Natural killer cell (primary cell): ENCODE measurements at regions not wholly inside any gene's neighbourhood (a gene's known extent, or its start where the extent isn't known, plus 50 kb on each side); places are given as distances from the start of the nearest gene placed in this dataset.

Experiments used
- ATAC-seq, 3 donors: fragments of 150-1000 bp in 2 of 3; fragments of 200-7000 bp in 1 of 3; cut with Tn5 transposase; 1 replicate in 1 of 3; 2 replicates in 2 of 3; pipeline ENCODE4 v1.10.0; 2021; ENCODE audit warnings: mild to moderate bottlenecking in 2 of 3, moderate library complexity in 2 of 3
- DNase-seq, 2 donors: peaks; one replicate each; pipeline versions ENCODE4 v3.0.0 to v3.0.0-alpha.2; 2013 to 2021; ENCODE audit warnings: mixed read lengths in 1 of 2
- H3K27ac ChIP-seq: one replicate; pipeline ENCODE4 v1.5.1; 2013; ENCODE audit warnings: mild to moderate bottlenecking, low read length
- H3K27me3 ChIP-seq: one replicate; pipeline ENCODE4 v1.6.1; 2013; ENCODE audit warnings: low read length; ENCODE audit not compliant: control insufficient read depth, insufficient read depth
- H3K36me3 ChIP-seq: one replicate; pipeline ENCODE4 v1.6.1; 2013; ENCODE audit warnings: low read length; ENCODE audit not compliant: control insufficient read depth, insufficient read depth
- H3K4me1 ChIP-seq: one replicate; pipeline ENCODE4 v1.6.1; 2013; ENCODE audit warnings: low read length; ENCODE audit not compliant: control insufficient read depth, insufficient read depth
- H3K4me3 ChIP-seq: one replicate; pipeline ENCODE4 v1.5.1; 2013; ENCODE audit warnings: low read length
- H3K9me3 ChIP-seq: one replicate; pipeline ENCODE4 v1.6.1; 2013; ENCODE audit warnings: low read length; ENCODE audit not compliant: control insufficient read depth, insufficient read depth
- H3K27ac Mint-ChIP-seq, 2 donors: one replicate each; pipeline ENCODE4 v1.8.0; 2022; ENCODE audit warnings: mild to moderate bottlenecking in 2 of 2, mixed read lengths in 2 of 2, moderate library complexity in 1 of 2
- H3K27me3 Mint-ChIP-seq, 2 donors: one replicate each; pipeline ENCODE4 v1.8.0; 2022; ENCODE audit warnings: low read depth in 2 of 2, mixed read lengths in 2 of 2
- H3K36me3 Mint-ChIP-seq: one replicate; pipeline ENCODE4 v1.8.0; 2022; ENCODE audit warnings: mixed read lengths
- H3K4me1 Mint-ChIP-seq, 2 donors: one replicate each; pipeline ENCODE4 v1.8.0; 2022; ENCODE audit warnings: mixed read lengths in 2 of 2
- H3K4me3 Mint-ChIP-seq: one replicate; pipeline ENCODE4 v1.8.0; 2022; ENCODE audit warnings: mild to moderate bottlenecking, moderate library complexity, mixed read lengths
- H3K9me3 Mint-ChIP-seq, 2 donors: one replicate each; pipeline ENCODE4 v1.8.0; 2022; ENCODE audit warnings: mixed read lengths in 2 of 2
- WGBS: methylation state at CpG from one replicate; pipeline ENCODE4 v1.1.7; 2013; ENCODE audit warnings: missing lambda C conversion rate; ENCODE audit not compliant: insufficient coverage; 5-methylcytosine and 5-hydroxymethylcytosine counted together
- intact Hi-C: fragments of 100-400 bp; cut with micrococcal nuclease; formaldehyde crosslinking; loops from one replicate; pipeline ENCODE4 v1.14.2; 2022
- TF ChIP-seq, protein P1 (sequence below): fragments of 200-600 bp; IDR thresholded peaks from one replicate; pipeline ENCODE4 v1.8.0; 2022; ENCODE audit warnings: antibody characterized with exemption

DNA sequence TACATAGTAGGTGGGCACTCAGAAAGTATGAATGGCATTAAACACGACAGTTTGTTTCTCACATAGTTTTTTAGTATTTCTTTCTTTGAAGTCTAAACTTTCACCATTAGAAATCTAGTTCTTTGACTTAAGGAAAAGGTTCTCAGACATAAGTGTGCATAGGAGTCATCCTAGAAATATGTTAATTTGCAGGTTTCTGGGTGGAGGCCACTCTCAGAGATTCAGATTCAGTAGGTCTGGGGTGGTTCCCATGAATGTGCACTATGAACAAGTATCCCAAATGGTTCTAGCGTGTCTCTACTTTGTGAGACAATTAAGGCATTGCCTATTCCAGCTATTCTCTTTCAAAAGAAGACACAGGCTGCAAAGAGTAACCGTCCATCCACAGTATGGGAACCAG lies 119.3 kb downstream of the NGF start:
- Mint-ChIP-seq H3K27ac (no peak overlapping the region), H3K9me3 (no peaks in the 10 kb centered on the region), H3K36me3 (no peaks in the 10 kb centered on the region), H3K4me3 (no peak overlapping the region), H3K4me1 (no peaks in the 10 kb centered on the region), H3K27me3 (peaks cover 6 to 36% of the 10 kb centered on the region in 2 donors)
- TF ChIP-seq, protein P1, sequence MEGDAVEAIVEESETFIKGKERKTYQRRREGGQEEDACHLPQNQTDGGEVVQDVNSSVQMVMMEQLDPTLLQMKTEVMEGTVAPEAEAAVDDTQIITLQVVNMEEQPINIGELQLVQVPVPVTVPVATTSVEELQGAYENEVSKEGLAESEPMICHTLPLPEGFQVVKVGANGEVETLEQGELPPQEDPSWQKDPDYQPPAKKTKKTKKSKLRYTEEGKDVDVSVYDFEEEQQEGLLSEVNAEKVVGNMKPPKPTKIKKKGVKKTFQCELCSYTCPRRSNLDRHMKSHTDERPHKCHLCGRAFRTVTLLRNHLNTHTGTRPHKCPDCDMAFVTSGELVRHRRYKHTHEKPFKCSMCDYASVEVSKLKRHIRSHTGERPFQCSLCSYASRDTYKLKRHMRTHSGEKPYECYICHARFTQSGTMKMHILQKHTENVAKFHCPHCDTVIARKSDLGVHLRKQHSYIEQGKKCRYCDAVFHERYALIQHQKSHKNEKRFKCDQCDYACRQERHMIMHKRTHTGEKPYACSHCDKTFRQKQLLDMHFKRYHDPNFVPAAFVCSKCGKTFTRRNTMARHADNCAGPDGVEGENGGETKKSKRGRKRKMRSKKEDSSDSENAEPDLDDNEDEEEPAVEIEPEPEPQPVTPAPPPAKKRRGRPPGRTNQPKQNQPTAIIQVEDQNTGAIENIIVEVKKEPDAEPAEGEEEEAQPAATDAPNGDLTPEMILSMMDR: no peak
- DNase-seq (no peak), ATAC-seq (no peak)
- 87% methylated on average over 3 of the region's 3 CpGs for WGBS
- no peaks in the 10 kb centered on the region for H3K9me3 ChIP-seq
- no peak overlapping the region for H3K27ac ChIP-seq
- no peak overlapping the region for H3K4me3 ChIP-seq
- intact Hi-C loops: no loop called here
- no peaks in the 10 kb centered on the region for H3K27me3 ChIP-seq
- H3K4me1 ChIP-seq: no peaks in the 10 kb centered on the region
- no peaks in the 10 kb centered on the region for H3K36me3 ChIP-seq

DNA sequence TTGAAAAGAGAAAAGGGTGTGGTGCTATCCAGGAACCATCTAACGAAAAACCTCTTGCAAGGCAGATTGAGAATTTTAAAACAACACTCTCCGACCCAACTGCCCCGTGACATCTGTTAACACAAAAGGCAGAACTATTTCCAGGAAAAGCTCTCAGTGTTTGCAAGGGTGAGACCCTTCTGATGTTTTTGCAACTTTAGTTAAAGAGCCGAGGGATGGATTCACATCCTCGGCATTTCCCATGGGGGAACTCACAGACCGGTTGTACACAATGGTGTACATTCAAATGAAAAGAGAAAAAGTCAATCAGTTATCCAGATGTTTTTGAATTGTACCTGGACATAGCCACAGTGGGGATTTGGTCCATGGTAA lies 120.0 kb downstream of the NGF start:
- H3K27ac ChIP-seq: no peak overlapping the region
- Mint-ChIP-seq H3K4me1 (no peaks in the 10 kb centered on the region), H3K4me3 (no peak overlapping the region), H3K9me3 (no peaks in the 10 kb centered on the region), H3K36me3 (no peaks in the 10 kb centered on the region), H3K27me3 (peaks cover 6 to 36% of the 10 kb centered on the region in 2 donors), H3K27ac (no peak overlapping the region)
- H3K27me3 ChIP-seq: no peaks in the 10 kb centered on the region
- TF ChIP-seq, protein P1: no peak
- intact Hi-C loops: no loop called here
- WGBS: 79% methylated on average over 6 of the region's 6 CpGs
- H3K4me1 ChIP-seq: no peaks in the 10 kb centered on the region
- no peaks in the 10 kb centered on the region for H3K9me3 ChIP-seq
- H3K4me3 ChIP-seq: no peak overlapping the region
- ATAC-seq (no peak), DNase-seq (no peak)
- H3K36me3 ChIP-seq: no peaks in the 10 kb centered on the region

DNA sequence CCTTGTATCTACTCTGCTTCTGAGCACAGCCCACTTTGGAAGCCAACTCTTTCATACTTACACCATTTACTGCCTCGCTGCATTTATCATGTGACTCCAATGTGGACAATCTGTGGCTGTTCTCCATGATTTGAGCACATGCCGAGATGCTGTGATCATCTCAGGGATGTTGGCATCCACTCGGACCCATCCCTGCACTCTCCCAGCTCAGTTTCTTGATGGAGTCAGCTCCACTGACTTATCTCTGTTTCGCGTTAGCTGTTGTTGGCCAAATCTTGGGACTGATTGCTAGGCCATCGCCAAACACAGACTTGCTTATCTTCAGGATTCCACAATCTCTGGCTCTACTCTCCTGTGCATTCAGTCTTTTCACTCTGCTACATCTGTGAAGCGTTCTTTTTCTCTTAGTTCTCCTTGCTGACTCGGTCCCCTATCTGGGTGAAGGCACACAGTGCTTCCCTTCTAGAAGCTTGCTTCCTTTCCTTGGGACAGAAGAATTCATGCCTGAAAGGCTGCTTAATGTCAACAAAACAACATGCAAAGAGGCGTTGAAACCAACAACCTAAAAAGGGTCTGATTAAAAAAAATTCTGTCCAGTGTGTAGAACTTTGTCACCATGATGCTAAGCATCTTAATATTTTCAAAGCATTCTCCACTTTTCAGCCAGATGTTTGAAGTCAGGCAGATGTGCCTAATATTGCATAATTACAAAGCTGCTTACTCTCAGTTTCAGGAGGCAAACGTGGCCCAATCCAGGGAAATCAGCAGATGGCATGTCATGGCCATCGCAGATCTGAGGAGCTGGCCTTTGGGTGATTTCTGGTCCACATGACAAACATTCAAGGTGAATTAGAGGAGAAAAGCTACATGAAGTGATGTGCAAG lies 120.7 kb downstream of the NGF start:
- Histone ChIP-seq H3K36me3 (no peaks in the 10 kb centered on the region), H3K27ac (no peak overlapping the region), H3K27me3 (no peaks in the 10 kb centered on the region), H3K9me3 (no peaks in the 10 kb centered on the region), H3K4me3 (no peak overlapping the region), H3K4me1 (no peaks in the 10 kb centered on the region)
- H3K9me3 Mint-ChIP-seq: no peaks in the 10 kb centered on the region
- TF ChIP-seq, protein P1: no peak
- no peak for DNase-seq
- no peak overlapping the region for H3K4me3 Mint-ChIP-seq
- ATAC-seq: no peak
- 81% methylated on average over 11 of the region's 11 CpGs for WGBS
- no peaks in the 10 kb centered on the region for H3K36me3 Mint-ChIP-seq
- peaks cover 6 to 36% of the 10 kb centered on the region in 2 donors for H3K27me3 Mint-ChIP-seq
- intact Hi-C loops: no loop called here
- H3K27ac Mint-ChIP-seq: no peak overlapping the region
- H3K4me1 Mint-ChIP-seq: no peaks in the 10 kb centered on the region
